DOHH2 (cell line): ENCODE measurements at regions not wholly inside any gene's neighbourhood (a gene's known extent, or its start where the extent isn't known, plus 50 kb on each side); places are given as distances from the start of the nearest gene placed in this dataset.

ENCODE experiments used
- H3F3A ChIP-seq: fragments of 200-600 bp; sonication (generic), shearing (Covaris generic); 2 replicates; pipeline ENCODE4 v1.6.0; 2016; ENCODE audit warnings: antibody characterized with exemption, mild to moderate bottlenecking; ENCODE audit not compliant: control insufficient read depth, insufficient read depth
- H3K27ac ChIP-seq: fragments of 200-600 bp; sonication (generic); 2 replicates; pipeline ENCODE4 v1.5.1; 2014; ENCODE audit warnings: low read depth, mild to moderate bottlenecking, low read length, moderate library complexity
- H3K27me3 ChIP-seq: fragments of 200-600 bp; sonication (generic); 2 replicates; pipeline ENCODE4 v1.6.1; 2014; ENCODE audit warnings: mild to moderate bottlenecking, low read length, mixed read lengths; ENCODE audit not compliant: control insufficient read depth
- H3K36me3 ChIP-seq: fragments of 200-600 bp; sonication (generic); 2 replicates; pipeline ENCODE4 v1.6.1; 2014; ENCODE audit warnings: mild to moderate bottlenecking, low read length, moderate library complexity, mixed read lengths; ENCODE audit not compliant: control insufficient read depth
- H3K4me1 ChIP-seq: fragments of 200-600 bp; sonication (generic); 2 replicates; pipeline ENCODE4 v1.6.1; 2014; ENCODE audit warnings: mild to moderate bottlenecking, low read length, mixed read lengths; ENCODE audit not compliant: control insufficient read depth
- H3K4me2 ChIP-seq: fragments of 200-600 bp; sonication (generic); 2 replicates; pipeline ENCODE4 v1.6.0; 2014; ENCODE audit warnings: mild to moderate bottlenecking, low read length, moderate library complexity
- H3K4me3 ChIP-seq: fragments of 200-600 bp; sonication (generic); 2 replicates; pipeline ENCODE4 v1.5.1; 2014; ENCODE audit warnings: mild to moderate bottlenecking, low read length, mixed read lengths
- H3K79me2 ChIP-seq: fragments of 200-600 bp; sonication (generic); 2 replicates; pipeline ENCODE4 v1.6.1; 2014; ENCODE audit warnings: mild to moderate bottlenecking, low read length, mixed read lengths; ENCODE audit not compliant: control insufficient read depth
- H3K9me2 ChIP-seq: fragments of 200-600 bp; sonication (generic); replicated peaks from 2 replicates; pipeline ENCODE4 v1.6.1; 2014; ENCODE audit warnings: mild to moderate bottlenecking, low read length, mixed read lengths; ENCODE audit not compliant: control insufficient read depth
- H3K9me3 ChIP-seq: fragments of 200-600 bp; sonication (generic); 2 replicates; pipeline ENCODE4 v1.6.1; 2014; ENCODE audit warnings: antibody characterized with exemption, low read length, mixed read lengths; ENCODE audit not compliant: control insufficient read depth, insufficient read depth
- H4K20me1 ChIP-seq: fragments of 200-600 bp; sonication (generic); 2 replicates; pipeline ENCODE4 v1.6.0; 2014; ENCODE audit warnings: low read depth, mild to moderate bottlenecking, antibody characterized with exemption, low read length, moderate library complexity; ENCODE audit not compliant: control insufficient read depth, insufficient read depth
- CTCF ChIP-seq: fragments of 200-600 bp; sonication (generic); IDR thresholded peaks from one replicate; pipeline ENCODE4 v1.5.1; 2014; ENCODE audit warnings: antibody characterized with exemption, mild to moderate bottlenecking, low read depth, low read length; ENCODE audit not compliant: poor library complexity, severe bottlenecking
- EZH2phosphoT487 ChIP-seq: fragments of 200-600 bp; sonication (generic); IDR thresholded peaks from 2 replicates; pipeline ENCODE4 v1.6.1; 2017; ENCODE audit warnings: borderline replicate concordance, mild to moderate bottlenecking, antibody characterized with exemption, low read length, moderate library complexity, mixed read lengths

DNA sequence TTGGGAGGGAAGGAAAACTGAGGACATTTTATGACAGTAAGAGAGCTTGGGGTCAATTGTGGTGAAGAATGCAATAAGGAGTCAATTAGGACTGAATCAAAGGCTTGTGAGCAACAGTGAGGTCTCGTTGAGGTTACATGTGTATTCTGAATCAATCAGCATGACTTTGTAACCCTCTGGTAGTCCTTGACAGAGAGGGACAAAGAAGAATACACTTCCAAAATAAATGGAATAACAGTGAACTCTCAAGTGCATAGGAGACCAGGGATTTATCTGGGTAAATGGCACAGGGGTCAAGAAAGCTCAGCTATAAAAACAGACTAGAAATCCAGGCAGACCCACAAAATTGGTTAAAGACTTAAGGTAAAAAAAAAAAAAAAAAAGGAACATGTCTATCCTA is 85.1 kb upstream of the NAV3 start:
- Histone ChIP-seq H3K27ac (peak overlapping the region; percentile 69), H3K4me2 (peak overlapping the region; percentile 44), H3K27me3 (no peaks in the 10 kb centered on the region), H4K20me1 (no peaks in the 10 kb centered on the region), H3K9me3 (no peaks in the 10 kb centered on the region), H3K79me2 (no peaks in the 10 kb centered on the region), H3F3A (no peaks in the 10 kb centered on the region; the same call in 1 of the 2 replicates), H3K9me2 (no peaks in the 10 kb centered on the region), H3K36me3 (no peaks in the 10 kb centered on the region), H3K4me3 (peak overlapping the region; percentile 26; the same call in 1 of the 2 replicates), H3K4me1 (peaks cover 32% of the 10 kb centered on the region)
- TF ChIP-seq CTCF (no peak), EZH2phosphoT487 (no peak)

DNA sequence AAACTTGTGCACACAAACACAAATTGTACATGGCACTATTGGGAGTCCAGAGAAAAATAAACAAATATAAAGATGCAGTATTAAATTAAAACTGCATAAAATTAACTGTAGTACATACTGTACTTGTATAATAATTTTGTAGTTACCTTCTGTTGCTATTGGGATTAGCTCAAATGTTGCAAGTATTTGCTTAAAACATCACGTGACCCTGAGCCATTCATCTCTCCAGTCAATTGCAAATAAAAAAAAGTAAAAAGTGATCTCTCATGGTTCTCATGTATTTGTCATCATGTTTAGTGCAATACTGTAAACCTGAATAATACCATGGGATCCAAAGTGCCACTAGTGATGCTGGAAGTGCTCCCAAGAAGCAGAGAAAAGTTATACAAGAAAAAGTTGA is 88.1 kb upstream of the NAV3 start:
- H3K9me2 ChIP-seq, result no peaks in the 10 kb centered on the region
- no peak overlapping the region for H3K4me2 ChIP-seq
- H3K4me3 ChIP-seq, result no peak overlapping the region
- H3F3A ChIP-seq, result no peaks in the 10 kb centered on the region
- no peaks in the 10 kb centered on the region for H3K79me2 ChIP-seq
- no peaks in the 10 kb centered on the region for H3K9me3 ChIP-seq
- no peaks in the 10 kb centered on the region for H3K36me3 ChIP-seq
- H3K4me1 ChIP-seq, result peaks cover 27% of the 10 kb centered on the region
- H3K27ac ChIP-seq, result no peak overlapping the region
- H3K27me3 ChIP-seq, result no peaks in the 10 kb centered on the region
- TF ChIP-seq CTCF (no peak), EZH2phosphoT487 (no peak)
- no peaks in the 10 kb centered on the region for H4K20me1 ChIP-seq

GRCh38 chr12:77741974-77742517 is 88.6 kb upstream of the NAV3 start:
- peaks cover 26% of the 10 kb centered on the region for H3K4me1 ChIP-seq
- H3K36me3 ChIP-seq, result no peaks in the 10 kb centered on the region
- TF ChIP-seq CTCF (no peak), EZH2phosphoT487 (no peak)
- no peak overlapping the region for H3K27ac ChIP-seq
- no peaks in the 10 kb centered on the region for H3K27me3 ChIP-seq
- no peaks in the 10 kb centered on the region for H3K9me2 ChIP-seq
- H3K4me3 ChIP-seq, result no peak overlapping the region
- no peaks in the 10 kb centered on the region for H4K20me1 ChIP-seq
- H3K9me3 ChIP-seq, result no peaks in the 10 kb centered on the region
- H3F3A ChIP-seq, result no peaks in the 10 kb centered on the region
- H3K4me2 ChIP-seq, result no peak overlapping the region
- H3K79me2 ChIP-seq, result no peaks in the 10 kb centered on the region
